ENCODE measurements at regions not wholly inside any gene's neighbourhood (a gene's known extent, or its start where the extent isn't known, plus 50 kb on each side); places are given as distances from the start of the nearest gene placed in this dataset.

DNA sequence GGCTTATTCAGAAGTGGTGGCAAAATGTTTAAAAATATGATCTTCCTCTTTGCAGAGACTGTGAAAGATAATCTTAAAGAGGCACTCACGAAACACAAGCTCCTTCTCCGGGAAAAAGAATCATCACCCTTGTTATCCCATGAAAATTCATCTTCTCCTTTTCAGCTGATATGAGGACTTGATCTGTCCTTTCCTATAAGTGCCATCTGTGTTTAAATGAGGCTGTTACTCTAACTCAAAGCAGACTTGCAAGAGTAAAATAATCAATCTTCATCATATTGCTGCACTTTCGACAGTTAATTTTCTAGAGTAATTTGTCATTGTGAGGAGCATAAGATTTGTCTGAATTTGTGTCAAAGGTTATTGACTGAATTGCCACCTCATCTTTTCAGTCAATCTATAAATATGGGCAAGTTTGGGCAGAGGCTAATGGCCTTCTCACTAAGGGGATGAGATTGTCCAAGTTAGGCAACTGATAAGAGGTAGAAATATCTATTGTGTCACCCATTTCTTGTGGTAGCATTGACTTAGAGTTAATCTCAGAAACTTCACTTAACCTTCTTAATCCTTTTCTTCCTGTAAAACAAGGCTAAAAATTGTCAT is 452.9 kb downstream of the GRXCR1 start:
- DNase-seq (ENCODE audit: low read depth in 3 of 3) = no peak

DNA sequence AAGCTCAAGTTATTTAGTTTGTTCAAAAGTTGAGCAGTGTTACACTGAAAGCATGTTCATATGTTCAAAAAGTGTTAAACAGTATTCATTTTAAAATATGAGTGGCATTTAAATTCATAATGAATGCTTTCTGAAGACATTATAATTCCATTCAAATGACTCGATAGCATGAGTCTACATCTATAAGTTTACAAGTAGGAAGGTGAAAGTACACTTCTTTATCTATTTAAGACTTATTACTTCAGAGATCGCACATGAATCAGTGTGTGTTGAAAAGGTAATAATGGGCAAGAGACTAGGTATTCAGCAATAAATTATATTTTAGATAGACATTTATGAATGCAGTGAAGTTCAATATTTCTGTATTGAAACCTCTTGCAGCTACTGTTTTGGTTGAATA is 456.1 kb downstream of the GRXCR1 start:
- DNase-seq (ENCODE audit: low read depth in 3 of 3) = no peak

DNA sequence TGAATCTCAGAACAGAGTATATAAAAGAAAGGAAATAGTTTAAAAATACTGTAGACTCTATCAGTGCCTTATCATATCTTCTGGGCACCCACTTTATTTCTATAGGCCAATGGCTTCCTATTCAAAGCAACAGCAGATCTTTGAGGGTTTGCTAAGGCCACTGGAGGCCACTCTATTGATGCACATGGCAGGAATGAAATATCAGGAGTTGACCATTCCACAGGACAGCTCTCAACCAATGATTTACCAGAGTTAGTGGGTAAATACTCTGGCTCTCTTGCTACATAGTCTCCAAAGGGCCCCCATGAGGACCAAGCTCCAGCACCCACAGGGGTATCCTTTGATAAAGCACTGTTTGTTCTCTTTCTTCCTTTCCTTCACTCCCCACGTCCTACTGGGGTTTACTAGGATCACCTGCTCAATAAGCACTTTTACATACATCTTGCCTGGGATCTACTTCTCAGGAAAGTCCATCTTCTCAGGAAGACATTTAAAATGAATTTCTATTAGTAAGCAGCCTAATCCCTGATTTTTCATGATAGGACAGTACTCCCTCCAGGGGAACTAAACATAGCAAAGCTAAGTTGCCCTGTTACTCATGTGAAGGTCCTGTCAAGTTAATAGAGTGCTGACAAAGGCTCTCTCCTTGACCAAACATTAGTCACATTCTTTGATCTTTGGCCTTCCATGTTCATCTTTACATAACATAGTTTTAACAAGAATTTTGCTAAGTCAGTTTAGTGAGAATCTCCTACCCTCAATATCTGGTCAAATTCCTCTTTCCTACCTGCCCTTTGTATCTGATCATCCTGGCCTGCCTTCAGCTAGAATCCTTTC is 459.7 kb downstream of the GRXCR1 start:
- no peak for DNase-seq (ENCODE audit: low read depth in 3 of 3)

DNA sequence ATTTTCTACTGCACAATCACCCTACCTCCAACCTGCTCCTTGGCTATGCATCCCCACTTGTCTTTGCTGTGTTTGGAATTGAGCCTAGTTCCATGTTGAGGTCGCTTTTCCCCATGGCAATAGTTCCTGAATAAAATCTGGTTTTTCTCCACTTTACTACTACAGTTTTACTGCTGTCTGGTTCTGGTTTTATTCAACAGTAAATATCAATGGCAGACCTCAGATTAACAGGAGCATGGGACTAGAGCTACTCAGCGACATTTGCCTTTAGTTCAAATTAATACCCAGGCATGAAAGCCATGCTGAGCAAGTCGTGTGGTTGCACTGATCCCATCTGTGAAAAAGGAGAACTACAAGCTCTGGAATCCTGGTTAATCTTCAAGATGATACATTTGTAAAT is 460.3 kb downstream of the GRXCR1 start:
- DNase-seq (ENCODE audit: low read depth in 3 of 3) = no peak

DNA sequence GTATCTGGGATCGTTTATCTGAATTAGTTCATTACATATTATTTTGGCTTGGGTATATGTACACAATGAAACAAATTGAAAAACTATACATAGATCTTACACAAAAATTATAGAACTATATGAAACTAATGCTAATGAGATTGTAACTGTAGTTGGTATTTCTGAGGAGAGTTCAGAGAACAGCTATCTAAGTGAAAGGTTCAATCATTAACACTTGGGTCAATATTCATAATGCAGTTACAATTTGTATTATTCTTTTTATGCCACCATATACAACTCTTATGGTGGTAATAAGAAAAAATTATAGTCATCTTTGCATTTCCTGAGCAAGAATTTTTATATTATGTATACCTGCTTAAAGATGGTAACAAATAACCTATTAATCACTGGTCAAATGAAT is 461.0 kb downstream of the GRXCR1 start:
- DNase-seq (ENCODE audit: low read depth in 3 of 3) = no peak

DNA sequence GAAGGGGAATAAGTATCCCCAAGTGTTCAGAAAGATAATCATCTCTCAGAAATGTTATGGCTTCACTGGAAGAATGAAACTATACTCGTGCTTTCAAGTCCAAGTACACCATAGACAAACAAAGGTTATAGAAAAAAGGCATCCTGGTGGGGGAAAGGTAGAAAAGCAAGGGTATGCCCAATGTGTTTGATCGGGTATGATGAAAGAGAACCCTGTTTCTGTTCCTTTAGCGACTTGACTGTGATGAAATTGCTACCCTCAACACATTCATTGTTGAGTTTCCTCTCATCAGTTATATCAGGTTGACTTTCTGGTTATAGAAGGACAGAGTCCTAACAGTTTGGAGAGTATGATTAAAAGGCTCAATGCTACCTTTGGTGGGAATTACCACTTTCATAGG is 464.3 kb downstream of the GRXCR1 start:
- no peak for DNase-seq (ENCODE audit: low read depth in 3 of 3)

DNA sequence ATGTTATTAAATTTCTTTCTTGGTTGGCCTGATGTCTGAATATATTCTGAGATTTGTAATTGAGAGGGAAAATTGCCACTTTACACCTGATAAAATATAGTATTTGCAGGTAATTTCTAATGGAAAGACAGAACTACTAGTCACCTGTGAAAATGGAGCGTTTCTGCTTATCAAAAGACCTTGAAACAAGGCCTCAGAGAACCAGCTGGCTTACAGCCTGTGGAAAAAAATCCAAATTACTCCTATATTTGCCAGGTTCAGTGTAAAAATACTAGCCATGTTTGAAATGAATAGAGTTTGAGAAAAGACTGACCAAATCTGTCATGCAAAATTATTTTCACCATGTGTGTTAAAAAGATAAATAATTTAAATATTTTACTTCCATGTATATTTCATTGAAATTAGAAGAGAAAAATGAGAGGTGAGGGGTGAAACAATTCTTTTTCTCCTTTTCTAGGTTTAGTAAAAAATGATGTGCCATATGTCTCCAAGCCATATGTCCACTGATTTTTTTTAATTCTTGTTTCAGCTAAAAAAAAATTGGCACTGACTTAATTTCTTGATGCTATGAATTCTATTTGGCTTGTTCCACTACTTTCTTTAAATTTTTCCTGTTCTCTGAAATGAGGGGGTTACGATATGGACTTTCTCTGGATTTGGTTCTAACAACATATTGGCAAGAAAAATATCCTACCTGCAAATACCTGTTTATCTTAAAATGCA is 464.9 kb downstream of the GRXCR1 start:
- no peak for DNase-seq (ENCODE audit: low read depth in 3 of 3)

DNA sequence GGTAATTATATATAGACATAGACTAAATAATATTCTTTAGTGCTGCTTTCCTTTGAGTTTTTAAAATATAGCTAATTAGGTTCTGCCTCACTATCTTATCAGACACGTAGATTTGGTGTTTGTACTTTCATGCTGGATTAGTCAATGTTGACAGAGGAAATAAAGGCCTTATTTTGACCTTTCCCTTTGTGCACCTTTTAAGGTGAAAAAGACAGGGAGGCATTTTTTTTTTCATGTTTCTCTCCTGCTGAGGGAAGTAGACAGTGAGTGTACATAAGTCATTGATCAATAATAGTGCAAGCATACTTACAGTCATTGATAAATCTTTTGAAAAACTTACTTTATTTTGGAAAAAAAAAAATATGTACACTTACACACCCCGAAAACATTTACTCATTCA is 467.8 kb downstream of the GRXCR1 start:
- DNase-seq (ENCODE audit: low read depth in 3 of 3) = no peak

DNA sequence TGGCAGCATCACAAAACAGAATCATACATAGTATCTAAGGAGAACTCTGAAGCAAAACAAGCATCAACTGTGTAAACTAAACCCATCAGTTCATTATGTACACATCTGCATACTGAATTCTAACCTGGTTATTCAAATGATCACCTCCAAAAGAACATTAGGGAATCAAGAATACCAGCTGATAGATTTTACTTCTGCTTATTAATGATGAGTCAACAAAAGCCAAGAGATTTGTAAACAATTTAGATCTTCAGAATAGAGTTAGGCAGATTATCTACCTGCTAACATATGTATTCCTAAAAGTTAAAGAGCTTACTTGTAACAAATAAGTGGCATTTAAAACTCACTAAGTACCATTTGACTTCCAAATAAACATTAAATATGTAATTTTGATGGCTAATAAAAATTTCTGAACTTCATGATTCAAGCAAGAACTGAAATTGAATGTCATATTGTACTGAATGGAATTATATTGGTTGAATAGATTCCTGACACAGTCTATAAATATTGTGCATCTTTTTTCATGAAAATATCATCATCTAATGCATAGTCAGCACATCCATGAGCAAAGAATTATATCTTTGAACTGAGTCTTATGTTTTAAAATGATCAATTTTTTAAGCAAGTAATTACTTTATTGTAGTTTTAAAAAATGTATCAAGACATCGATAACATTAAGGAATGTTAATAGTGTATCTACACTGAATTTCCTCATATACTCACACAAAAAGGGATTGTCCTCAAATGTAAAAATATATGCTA is 470.5 kb downstream of the GRXCR1 start:
- DNase-seq (ENCODE audit: low read depth in 3 of 3) = no peak

DNA sequence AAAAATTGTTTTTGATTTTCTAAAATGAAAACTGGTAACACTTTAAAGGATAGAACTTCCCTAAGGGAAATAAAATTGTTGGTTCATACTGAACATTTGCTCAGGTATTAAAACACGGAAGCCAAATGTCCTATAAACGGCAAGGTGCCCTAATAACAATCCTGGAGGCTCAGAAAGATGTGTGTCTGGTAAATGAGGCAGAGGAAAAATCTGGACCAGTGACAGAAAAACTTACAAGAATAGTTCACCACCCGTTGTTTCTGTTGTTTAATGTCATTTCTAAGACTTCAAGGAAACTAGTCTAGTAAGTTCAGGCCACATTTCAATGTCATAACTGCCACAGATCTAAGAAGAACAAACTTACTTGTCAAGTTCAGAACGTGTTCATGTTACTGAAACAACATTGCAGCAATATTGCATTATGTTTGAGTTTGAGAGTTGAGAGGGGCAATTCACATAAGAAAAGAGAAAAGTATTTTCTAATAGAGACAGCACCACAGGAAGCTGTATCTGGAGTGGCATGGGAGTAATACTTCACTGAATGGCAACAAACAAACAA is 476.6 kb downstream of the GRXCR1 start:
- no peak for DNase-seq (ENCODE audit: low read depth in 3 of 3)

DNA sequence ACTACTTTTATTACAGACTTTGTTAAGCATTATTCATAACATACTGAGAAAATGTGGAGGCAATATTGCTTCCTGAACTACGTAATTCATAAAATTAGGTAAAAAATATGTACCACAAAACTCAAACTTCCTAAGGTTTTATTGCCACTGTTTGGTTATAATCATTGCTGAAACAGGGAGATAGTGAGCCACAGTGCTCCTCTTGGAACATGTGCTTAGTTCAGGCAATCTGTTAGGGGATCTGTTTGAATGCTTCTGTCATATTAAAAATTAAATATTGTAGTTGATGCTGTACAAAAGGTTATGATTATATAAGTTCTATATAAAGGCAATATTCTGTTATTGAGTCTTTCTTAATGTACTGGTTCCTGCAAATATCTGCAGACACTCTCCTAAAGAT is 480.7 kb downstream of the GRXCR1 start:
- no peak for DNase-seq (ENCODE audit: low read depth in 3 of 3)

DNA sequence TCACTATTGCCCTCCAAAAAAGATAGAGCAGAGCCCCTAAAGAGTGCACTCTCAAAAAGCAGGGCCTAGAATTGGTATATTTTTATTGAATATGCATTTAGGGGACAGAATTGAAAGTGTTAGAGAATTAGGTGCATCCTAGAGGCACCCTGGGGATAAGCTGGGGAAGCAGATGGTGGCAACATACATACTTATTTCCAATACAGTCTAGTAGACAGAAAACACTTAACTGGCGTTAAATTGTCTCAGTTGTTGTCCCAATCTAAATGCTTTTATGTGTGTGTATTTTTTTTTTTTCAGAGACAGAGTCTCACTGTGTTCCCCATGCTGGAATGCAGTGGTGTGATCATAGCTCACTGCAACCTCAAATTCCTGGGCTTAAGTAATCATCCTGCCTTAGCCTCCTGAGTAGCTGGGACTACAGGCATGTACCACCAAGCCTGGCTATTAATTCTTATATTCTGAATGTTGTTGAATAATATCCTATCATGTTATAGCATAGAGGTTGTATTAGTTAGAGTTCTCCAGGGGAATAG is 481.8 kb downstream of the GRXCR1 start:
- DNase-seq (ENCODE audit: low read depth in 3 of 3) = no peak

DNA sequence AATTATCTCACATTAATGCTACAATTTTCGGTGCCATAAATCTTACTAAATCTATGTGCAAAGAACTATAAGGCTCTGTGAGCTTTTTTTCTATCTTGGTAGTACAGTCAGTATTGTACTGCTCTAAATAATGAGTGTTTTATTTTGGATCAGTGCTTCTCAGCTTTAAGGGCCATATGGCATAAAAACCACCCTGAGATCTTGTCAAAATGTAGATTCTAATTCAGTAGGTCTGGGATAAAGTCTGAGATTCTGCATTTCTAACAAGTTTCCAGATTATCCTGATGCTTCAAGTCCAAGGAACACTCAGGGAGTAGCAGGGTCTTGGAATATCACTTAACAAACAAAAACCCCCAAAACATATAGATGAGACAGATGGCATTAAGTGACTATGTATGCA is 486.5 kb downstream of the GRXCR1 start:
- no peak for DNase-seq (ENCODE audit: low read depth in 3 of 3)

DNA sequence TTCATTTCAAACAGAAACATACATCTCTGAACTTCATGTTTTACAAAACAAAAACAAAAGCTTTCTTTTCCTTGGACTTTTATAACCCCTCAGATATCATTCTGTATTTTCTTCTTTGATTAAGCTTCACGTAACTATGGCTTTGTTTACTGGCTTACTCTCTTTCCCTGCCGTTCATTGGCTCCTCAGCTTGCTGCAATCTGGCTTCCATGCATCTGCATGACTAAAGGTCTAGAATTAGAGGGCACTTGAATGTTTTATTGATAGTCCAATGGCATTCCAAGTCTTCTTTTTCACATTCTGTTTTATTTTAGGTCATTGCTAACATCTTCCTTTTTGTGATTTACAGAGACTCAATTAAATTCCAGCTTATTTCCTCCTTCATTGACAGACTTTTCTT is 487.6 kb downstream of the GRXCR1 start:
- DNase-seq (ENCODE audit: low read depth in 3 of 3) = no peak

DNA sequence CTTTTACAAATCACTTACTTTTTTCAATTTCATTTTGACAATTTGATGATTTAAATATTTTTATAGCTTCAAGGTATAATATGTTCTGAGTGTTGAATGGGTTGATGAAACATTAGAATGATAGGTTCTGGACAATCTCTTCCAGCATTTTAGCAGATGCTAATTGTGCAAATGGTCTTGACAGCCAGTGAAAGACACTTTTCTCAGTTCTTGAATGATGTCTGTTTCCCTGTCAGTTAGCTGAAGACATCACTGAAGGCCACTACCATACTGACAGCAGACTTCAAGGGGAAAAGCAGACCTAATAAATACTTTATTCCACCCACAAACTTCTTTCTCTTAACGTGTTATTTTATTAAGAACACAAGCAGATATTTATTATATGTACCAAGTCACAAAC is 498.6 kb downstream of the GRXCR1 start:
- DNase-seq (ENCODE audit: low read depth in 3 of 3) = no peak

DNA sequence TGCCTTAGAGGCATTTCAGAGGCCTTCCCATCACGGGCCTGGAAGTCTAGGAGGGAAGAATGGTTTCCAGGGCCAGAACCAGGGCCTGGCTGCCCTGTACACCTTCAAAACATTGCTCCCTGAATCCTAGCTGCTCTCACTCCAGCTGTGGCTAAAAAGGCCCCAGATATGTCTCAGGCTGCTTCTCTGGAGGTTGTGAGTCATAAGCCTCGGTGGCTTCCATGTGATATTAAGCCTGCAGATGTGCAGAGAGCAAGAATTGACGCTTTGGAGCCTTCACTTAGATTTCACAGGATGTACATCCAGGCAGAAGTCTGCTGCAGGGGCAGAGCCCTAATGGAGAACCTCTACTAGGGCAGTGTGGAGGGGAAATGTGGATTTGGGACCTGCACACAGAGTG is 502.5 kb downstream of the GRXCR1 start:
- no peak for DNase-seq (ENCODE audit: low read depth in 3 of 3)

DNA sequence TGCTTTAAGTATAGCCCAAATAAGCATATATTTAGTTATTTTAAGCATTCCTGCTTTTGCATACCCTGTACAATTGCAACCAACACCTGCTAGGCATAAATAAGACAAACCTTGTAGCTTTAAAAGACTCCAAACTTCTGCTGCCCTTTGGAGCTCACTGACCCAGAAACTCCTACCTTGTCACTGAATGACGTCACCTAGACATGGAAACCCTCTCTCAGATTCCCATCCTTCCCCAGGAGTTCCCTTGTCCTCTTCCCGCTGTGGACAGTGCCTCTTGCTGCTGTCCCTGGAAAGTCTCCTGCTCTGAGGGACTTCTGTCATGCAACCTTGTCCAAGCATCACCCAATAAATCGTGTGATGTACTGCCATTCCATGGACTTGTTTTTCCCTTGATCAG is 507.2 kb downstream of the GRXCR1 start:
- no peak for DNase-seq (ENCODE audit: low read depth in 3 of 3)

DNA sequence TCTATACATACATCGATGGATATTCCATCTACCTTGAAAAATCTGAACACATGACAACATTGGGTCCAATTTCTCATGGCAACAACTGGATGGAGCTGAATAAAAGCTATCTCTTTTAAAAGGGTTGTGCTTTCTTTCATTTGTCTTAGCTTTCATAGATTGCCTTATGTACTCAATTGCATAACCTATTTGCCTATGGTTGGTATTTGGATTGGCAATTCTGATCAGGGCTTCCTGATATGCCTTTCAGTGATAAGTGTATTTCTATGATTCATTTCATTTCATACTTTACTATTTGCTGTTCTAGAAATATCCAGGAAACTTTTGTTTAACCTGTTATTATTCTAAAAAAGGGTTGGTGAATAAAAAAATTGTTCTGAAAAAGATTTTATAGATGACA is 509.9 kb downstream of the GRXCR1 start:
- no peak for DNase-seq (ENCODE audit: low read depth in 3 of 3)

DNA sequence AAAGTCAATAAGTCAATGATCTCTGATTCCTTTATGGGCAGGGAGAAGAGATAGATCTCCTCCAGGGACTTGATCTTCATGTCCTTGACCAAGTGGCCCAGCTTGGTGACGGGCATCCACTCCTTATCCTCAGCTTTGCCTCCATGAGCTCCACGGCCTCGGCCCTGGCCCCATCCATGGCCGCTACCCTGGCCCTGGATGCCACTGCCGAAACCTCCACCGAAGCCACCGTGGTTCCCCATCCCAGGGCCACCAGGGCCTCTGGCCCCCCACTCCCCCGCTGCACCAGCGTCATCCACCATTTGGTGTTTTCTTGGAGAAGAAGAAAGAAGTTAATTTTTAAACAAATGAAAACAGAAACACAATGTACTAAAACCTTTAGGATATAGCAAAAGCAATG is 518.1 kb downstream of the GRXCR1 start:
- no peak for DNase-seq (ENCODE audit: low read depth in 3 of 3)

DNA sequence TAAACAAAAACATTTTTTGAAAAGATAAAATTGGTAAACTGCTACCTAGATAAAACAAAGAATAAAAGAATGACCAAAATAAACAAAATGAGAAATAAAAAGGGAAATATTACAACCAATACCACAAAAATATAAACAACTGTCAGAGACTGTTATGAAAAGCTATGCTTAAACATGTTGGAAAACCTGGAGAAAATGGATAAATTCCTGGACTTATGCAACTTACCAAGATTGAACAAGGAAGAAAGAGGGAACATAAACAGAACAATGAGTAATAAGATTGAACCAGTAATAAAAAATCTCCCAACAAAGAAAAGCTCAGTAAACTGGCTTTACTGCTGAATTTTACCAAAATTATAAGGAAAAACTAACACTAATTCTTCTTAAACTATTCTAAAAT is 518.7 kb downstream of the GRXCR1 start:
- no peak for DNase-seq (ENCODE audit: low read depth in 3 of 3)

DNA sequence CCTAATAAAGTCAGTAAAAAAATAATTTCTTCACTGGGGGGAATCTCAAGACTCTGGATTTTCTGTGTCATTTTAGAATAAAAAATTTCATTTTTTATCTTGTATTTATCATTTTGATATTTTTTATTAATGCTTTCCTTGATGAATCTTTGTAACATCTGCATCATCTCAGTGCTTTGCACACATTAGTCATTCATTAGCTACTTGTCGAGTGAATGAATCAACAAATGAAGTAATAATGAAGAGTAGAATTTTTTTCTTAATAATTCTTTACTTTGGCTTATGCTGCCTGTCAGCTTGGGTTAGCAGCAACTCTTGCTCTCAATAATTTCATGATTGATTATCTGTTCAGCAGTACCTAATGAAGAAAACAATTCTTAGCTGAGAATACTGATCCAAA is 530.8 kb downstream of the GRXCR1 start:
- no peak for DNase-seq (ENCODE audit: low read depth in 3 of 3)

DNA sequence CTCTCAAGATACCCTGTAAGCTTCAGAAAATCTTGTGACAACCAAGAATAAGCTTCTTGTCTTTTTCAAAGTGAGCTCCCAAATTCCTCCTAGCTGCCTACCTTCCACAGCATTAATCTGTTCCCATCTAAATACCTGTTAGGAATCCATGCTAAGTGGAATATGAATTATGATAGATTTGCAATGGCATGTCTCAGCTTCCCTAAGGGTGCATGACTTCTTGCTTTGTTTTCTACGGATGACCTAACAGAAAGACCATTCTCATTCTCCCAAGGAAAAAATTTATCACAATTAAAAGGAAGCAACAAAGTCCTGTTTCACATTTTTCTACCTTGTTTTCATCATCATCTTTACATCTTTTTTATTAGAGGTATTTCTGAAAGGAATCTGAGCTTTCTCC is 532.7 kb downstream of the GRXCR1 start:
- no peak for DNase-seq (ENCODE audit: low read depth in 3 of 3)

All from stimulated activated CD4-positive, alpha-beta T cell treated with anti-CD3 and anti-CD28 coated beads, TNF-alpha, amount 100 ng/mL, for 24 hours (primary cell).